MCF 10A (cell line): ENCODE measurements at regions not wholly inside any gene's neighbourhood (a gene's known extent, or its start where the extent isn't known, plus 50 kb on each side); places are given as distances from the start of the nearest gene placed in this dataset.

Experiments
- BruUV-seq: library from RNA; stranded (reverse); fragments of 400-500 nt; replicated peaks from 2 replicates; lab custom pipeline; 2021; lab: Mats Ljungman, UMichigan
- CTCF ChIA-PET: fragments of 300-600 bp; sonication (Branson Sonifier 250); formaldehyde crosslinking; extraction: SDS; loops from one replicate; lab custom pipeline; 2021; ENCODE audit warnings: antibody characterized with exemption, inconsistent platforms; lab: Yijun Ruan, JAX
- POLR2A ChIA-PET: fragments of 300-600, 350-650 bp; sonication (Branson Sonifier 250); formaldehyde crosslinking; extraction: SDS; loops from one replicate; lab custom pipeline; 2020; ENCODE audit warnings: antibody characterized with exemption, inconsistent platforms; lab: Yijun Ruan, JAX
- DNase-seq: peaks from one replicate; pipeline ENCODE4 v3.0.0-alpha.2; 2018; ENCODE audit not compliant: unreplicated experiment
- H3K27ac Mint-ChIP-seq: one replicate; pipeline ENCODE4 v1.8.0; 2022; ENCODE audit warnings: mild to moderate bottlenecking, low read depth, mixed read lengths; ENCODE audit not compliant: unreplicated experiment
- H3K27me3 Mint-ChIP-seq: one replicate; pipeline ENCODE4 v1.8.0; 2022; ENCODE audit warnings: mixed read lengths; ENCODE audit not compliant: insufficient read depth, unreplicated experiment
- H3K36me3 Mint-ChIP-seq: one replicate; pipeline ENCODE4 v1.8.0; 2022; ENCODE audit warnings: mild to moderate bottlenecking, moderate library complexity, mixed read lengths; ENCODE audit not compliant: insufficient read depth, unreplicated experiment
- H3K4me1 Mint-ChIP-seq: one replicate; pipeline ENCODE4 v1.8.0; 2022; ENCODE audit warnings: mixed read lengths; ENCODE audit not compliant: insufficient read depth, unreplicated experiment
- H3K4me3 Mint-ChIP-seq: one replicate; pipeline ENCODE4 v1.8.0; 2022; ENCODE audit warnings: mild to moderate bottlenecking, moderate library complexity, mixed read lengths; ENCODE audit not compliant: unreplicated experiment
- H3K9me3 Mint-ChIP-seq: one replicate; pipeline ENCODE4 v1.8.0; 2022; ENCODE audit warnings: mixed read lengths; ENCODE audit not compliant: unreplicated experiment
- intact Hi-C: fragments of 100-400 bp; cut with micrococcal nuclease; formaldehyde crosslinking; loops from 2 replicates; pipeline ENCODE4 v1.14.1; 2022
- TF ChIP-seq, protein P1 (sequence below): fragments of 200-600 bp; IDR thresholded peaks from one replicate; pipeline ENCODE4 v1.8.0; 2022; ENCODE audit warnings: antibody characterized with exemption, mild to moderate bottlenecking; ENCODE audit not compliant: unreplicated experiment

DNA sequence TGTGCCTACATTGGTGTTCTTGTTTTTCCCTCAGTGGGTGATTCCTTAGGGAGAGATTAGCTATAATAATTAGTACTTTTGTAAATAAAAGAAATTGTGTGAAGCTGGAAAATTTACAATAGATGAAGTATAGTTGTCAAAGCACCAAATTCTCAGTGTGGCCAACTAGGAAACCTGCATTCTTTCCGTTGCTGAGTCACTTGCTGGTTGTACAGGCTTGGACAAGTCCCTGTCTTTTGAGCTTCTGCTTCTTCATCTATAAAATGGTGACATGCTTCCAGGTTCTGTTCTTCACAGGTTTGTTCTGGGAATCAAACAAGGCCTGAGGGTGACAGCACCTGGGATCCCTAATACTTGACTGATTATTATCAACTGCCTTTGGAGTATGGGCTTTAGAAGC lies 184.1 kb upstream of the HES1 start:
- Mint-ChIP-seq H3K27me3 (no peaks in the 10 kb centered on the region), H3K4me1 (peaks cover 22% of the 10 kb centered on the region), H3K9me3 (peaks cover 16% of the 10 kb centered on the region), H3K36me3 (no peaks in the 10 kb centered on the region), H3K27ac (peak overlapping the region; percentile 81), H3K4me3 (no peak overlapping the region)
- CTCF ChIA-PET: interaction anchor here (0.6 to 1.6 kb wide), 7 partner anchors 11 to 186 kb away, joined by 3 to 5 read pairs (median 4); no protein-coding TSS in a partner anchor
- intact Hi-C loops: no loop called here
- DNase-seq: peak; percentile 72
- TF ChIP-seq, protein P1, sequence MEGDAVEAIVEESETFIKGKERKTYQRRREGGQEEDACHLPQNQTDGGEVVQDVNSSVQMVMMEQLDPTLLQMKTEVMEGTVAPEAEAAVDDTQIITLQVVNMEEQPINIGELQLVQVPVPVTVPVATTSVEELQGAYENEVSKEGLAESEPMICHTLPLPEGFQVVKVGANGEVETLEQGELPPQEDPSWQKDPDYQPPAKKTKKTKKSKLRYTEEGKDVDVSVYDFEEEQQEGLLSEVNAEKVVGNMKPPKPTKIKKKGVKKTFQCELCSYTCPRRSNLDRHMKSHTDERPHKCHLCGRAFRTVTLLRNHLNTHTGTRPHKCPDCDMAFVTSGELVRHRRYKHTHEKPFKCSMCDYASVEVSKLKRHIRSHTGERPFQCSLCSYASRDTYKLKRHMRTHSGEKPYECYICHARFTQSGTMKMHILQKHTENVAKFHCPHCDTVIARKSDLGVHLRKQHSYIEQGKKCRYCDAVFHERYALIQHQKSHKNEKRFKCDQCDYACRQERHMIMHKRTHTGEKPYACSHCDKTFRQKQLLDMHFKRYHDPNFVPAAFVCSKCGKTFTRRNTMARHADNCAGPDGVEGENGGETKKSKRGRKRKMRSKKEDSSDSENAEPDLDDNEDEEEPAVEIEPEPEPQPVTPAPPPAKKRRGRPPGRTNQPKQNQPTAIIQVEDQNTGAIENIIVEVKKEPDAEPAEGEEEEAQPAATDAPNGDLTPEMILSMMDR: no peak
- POLR2A ChIA-PET: interaction anchor here (0.7 to 1.8 kb wide), 18 partner anchors 9 to 364 kb away, joined by 3 to 10 read pairs (median 5); partner anchors contain the start of gene HES1
- BruUV-seq: no TSS peak

DNA sequence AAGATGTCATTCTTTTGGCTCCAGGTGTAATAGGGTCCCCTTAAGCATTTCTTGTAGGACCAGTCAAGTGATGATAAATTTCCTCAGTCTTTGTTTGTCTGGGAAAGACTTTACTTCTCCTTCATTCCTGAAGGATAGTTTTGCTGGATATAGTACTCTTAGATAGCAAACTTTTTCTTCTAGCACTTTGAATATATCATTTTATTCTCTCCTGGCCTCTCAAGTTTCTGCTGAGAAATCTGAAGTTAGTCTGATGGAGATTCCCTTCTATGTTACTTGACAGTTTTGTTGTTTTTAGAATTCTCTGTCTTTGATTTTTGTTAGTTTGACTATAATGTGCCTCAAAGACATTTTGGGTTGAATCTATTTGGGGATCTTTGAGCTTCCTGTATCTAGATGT lies 181.2 kb upstream of the HES1 start:
- peaks cover 10% of the 10 kb centered on the region for H3K4me1 Mint-ChIP-seq
- H3K27ac Mint-ChIP-seq: no peak overlapping the region
- ChIA-PET POLR2A (interaction anchor here (0.9 kb wide), 1 partner anchor 83 kb away, joined by 3 read pairs; no protein-coding TSS in a partner anchor), CTCF (interaction anchor here (0.8 kb wide), 1 partner anchor 28 kb away, joined by 3 read pairs; no protein-coding TSS in a partner anchor)
- DNase-seq: no peak
- TF ChIP-seq, protein P1: no peak
- H3K9me3 Mint-ChIP-seq: peaks cover 16% of the 10 kb centered on the region
- BruUV-seq: no TSS peak
- H3K27me3 Mint-ChIP-seq: no peaks in the 10 kb centered on the region
- H3K4me3 Mint-ChIP-seq: no peak overlapping the region
- intact Hi-C loops: no loop called here
- H3K36me3 Mint-ChIP-seq: no peaks in the 10 kb centered on the region

DNA sequence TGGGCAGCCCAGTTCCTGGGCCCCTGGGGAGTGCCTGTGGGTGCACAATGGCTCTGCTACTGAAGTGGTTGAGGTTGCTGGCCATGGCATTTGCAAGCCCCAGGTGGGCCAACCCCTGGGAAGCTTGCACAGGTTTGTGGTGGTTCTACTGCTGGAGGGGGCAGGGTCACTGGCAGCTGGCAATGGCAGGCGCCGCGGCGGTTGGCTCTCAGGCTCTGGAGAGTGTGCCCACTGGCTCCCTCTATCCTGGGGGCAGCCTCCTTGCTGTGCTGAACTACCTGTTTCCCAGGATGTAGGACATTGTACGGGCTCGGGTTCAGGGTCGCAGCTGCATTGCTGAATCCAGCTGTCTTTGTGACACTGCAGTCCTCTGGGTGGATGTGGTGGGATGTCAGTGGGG lies 180.2 kb upstream of the HES1 start:
- no peaks in the 10 kb centered on the region for H3K36me3 Mint-ChIP-seq
- intact Hi-C loops: no loop called here
- BruUV-seq: no TSS peak
- H3K27me3 Mint-ChIP-seq: no peaks in the 10 kb centered on the region
- peaks cover 16% of the 10 kb centered on the region for H3K9me3 Mint-ChIP-seq
- CTCF ChIA-PET: interaction anchor here (0.6 to 1.3 kb wide), 4 partner anchors 14 to 459 kb away, joined by 3 to 6 read pairs (median 4); no protein-coding TSS in a partner anchor
- no peak for DNase-seq
- H3K4me3 Mint-ChIP-seq: no peak overlapping the region
- H3K27ac Mint-ChIP-seq: no peak overlapping the region
- H3K4me1 Mint-ChIP-seq: peaks cover 10% of the 10 kb centered on the region
- TF ChIP-seq, protein P1: no peak
- POLR2A ChIA-PET: interaction anchor here (0.9 kb wide), 1 partner anchor 84 kb away, joined by 3 read pairs; no protein-coding TSS in a partner anchor

DNA sequence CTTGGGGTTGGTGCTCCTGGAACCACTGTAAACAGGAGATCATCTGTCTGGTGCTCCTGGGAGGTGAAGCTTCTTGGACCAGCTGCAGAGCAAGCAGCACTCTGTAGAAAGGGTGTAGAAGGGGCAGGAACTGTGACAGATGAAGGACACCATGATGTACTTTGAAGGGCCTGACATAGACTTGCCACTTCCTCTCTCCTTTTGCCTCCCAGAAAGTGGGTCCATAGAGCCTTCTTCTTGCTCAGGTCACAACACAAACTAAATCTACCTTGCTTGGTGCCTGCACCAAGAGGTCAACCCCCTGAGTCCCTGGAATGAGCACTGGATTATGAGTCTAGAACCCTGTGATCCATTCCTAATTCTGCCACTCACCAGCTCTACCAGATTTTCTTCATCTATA lies 176.1 kb upstream of the HES1 start:
- H3K27me3 Mint-ChIP-seq: no peaks in the 10 kb centered on the region
- ChIA-PET POLR2A (interaction anchor here (0.6 to 1.8 kb wide), 3 partner anchors 8 to 164 kb away, joined by 3 to 10 read pairs (median 5); no protein-coding TSS in a partner anchor), CTCF (interaction anchor here (0.6 to 0.7 kb wide), 2 partner anchors 142 to 440 kb away, joined by 3 to 4 read pairs; no protein-coding TSS in a partner anchor)
- TF ChIP-seq, protein P1: no peak
- BruUV-seq: no TSS peak
- H3K36me3 Mint-ChIP-seq: no peaks in the 10 kb centered on the region
- no peak overlapping the region for H3K27ac Mint-ChIP-seq
- H3K4me3 Mint-ChIP-seq: no peak overlapping the region
- H3K9me3 Mint-ChIP-seq: peaks cover under 1% of the 10 kb centered on the region
- intact Hi-C loops: no loop called here
- no peak for DNase-seq
- H3K4me1 Mint-ChIP-seq: no peaks in the 10 kb centered on the region
